ENCODE measurements at regions not wholly inside any gene's neighbourhood (a gene's known extent, or its start where the extent isn't known, plus 50 kb on each side); places are given as distances from the start of the nearest gene placed in this dataset.

GRCh38 chr6:81896525-81897503 is 144.3 kb upstream of the TENT5A start:
- no peak for ATAC-seq
- Histone ChIP-seq H3K4me1 (peaks cover 6% of the 10 kb centered on the region), H3K9me3 (no peaks in the 10 kb centered on the region), H3K27ac (no peak overlapping the region), H3K36me3 (replicated peaks in 1 of 2; ENCODE audit: insufficient read depth in 1 of 2, low read depth in 2 of 2) (no peaks in the 10 kb centered on the region), H3K4me3 (no peak overlapping the region), H3K27me3 (no peaks in the 10 kb centered on the region)
- intact Hi-C loops (cut with DNase I) = no loop called here
- WGBS, 2 donors = 73 to 84% methylated on average over 7 of the region's 7 CpGs
- no peak for DNase-seq
- TF ChIP-seq, protein P1, sequence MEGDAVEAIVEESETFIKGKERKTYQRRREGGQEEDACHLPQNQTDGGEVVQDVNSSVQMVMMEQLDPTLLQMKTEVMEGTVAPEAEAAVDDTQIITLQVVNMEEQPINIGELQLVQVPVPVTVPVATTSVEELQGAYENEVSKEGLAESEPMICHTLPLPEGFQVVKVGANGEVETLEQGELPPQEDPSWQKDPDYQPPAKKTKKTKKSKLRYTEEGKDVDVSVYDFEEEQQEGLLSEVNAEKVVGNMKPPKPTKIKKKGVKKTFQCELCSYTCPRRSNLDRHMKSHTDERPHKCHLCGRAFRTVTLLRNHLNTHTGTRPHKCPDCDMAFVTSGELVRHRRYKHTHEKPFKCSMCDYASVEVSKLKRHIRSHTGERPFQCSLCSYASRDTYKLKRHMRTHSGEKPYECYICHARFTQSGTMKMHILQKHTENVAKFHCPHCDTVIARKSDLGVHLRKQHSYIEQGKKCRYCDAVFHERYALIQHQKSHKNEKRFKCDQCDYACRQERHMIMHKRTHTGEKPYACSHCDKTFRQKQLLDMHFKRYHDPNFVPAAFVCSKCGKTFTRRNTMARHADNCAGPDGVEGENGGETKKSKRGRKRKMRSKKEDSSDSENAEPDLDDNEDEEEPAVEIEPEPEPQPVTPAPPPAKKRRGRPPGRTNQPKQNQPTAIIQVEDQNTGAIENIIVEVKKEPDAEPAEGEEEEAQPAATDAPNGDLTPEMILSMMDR (IDR thresholded peaks at IDR 0.05) = no peak
- TF ChIP-seq POLR2A (IDR thresholded peaks at IDR 0.05) = no peak

DNA sequence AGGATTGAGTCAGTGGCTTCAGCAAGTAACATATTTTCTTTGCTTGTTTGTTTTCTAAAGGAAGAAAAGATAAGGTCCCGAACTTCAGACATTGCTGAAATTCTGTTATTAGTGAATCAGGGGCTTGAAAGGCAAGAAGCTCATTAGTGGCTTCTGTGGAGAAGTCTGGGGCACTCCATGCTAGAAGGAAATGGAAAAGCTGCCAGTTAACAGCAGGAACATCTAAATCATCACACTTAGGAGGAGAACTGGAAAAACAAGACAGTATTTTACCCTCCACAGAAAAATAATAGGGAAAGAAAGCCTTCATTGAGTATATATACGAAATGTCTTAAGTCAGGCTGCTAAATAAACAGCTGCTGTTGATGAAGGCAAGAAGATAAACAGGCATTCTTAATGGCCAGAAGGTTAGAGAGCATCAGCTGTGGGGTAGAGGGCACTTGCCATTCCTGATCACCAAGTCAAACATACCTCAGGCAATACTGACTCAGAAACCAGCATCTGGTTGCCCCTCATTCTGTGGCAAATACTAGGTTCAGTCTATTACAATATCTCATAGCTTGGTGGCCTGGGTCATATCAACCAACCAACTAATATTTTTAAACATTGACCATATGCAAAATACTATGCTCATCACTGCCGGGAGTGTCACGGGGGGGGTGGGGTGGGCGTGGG is 143.2 kb upstream of the TENT5A start:
- no peaks in the 10 kb centered on the region for H3K4me1 ChIP-seq
- intact Hi-C loops (cut with DNase I) = no loop called here
- no peak overlapping the region for H3K27ac ChIP-seq
- WGBS, 2 donors = 38 to 47% methylated on average over 5 of the region's 5 CpGs
- DNase-seq (no peak), ATAC-seq (peak; percentile 41)
- no peaks in the 10 kb centered on the region for H3K36me3 ChIP-seq (replicated peaks in 1 of 2; ENCODE audit: insufficient read depth in 1 of 2, low read depth in 2 of 2)
- no peaks in the 10 kb centered on the region for H3K9me3 ChIP-seq
- TF ChIP-seq, protein P1 (IDR thresholded peaks at IDR 0.05) = no peak
- TF ChIP-seq POLR2A (IDR thresholded peaks at IDR 0.05) = no peak
- H3K27me3 ChIP-seq = no peaks in the 10 kb centered on the region
- H3K4me3 ChIP-seq = no peak overlapping the region

DNA sequence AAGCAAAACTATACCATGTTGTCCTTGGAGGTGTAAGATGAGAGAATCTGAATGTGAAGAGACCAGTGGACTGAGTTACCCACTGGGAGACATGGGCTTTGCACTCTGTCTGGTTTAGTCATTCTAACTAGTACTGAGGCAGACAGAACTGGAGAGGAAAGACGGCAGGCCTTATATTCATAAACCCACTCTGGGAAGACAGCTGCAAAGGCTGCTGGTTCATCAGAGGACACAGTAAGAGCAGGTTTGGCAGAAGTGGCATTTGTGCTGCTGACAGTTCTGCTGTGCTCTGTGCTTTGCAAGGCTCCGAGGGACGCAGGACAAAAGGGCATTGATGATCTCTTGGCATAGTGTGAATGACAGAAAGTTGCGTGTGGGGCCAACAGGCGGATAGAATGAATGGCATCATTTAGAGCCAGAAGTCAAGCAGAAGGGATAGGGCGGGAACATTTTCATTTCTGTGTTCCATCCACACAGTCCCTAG is 142.3 kb upstream of the TENT5A start:
- Histone ChIP-seq H3K9me3 (no peaks in the 10 kb centered on the region), H3K27me3 (no peaks in the 10 kb centered on the region), H3K4me3 (no peak overlapping the region), H3K4me1 (no peaks in the 10 kb centered on the region), H3K36me3 (replicated peaks in 1 of 2; ENCODE audit: insufficient read depth in 1 of 2, low read depth in 2 of 2) (no peaks in the 10 kb centered on the region), H3K27ac (peak overlapping the region in 1 of 4 donors; percentile 0)
- 41 to 54% methylated on average over 6 of the region's 6 CpGs for WGBS, 2 donors
- DNase-seq = peak in 1 of 4 donors; percentile 11
- intact Hi-C loops (cut with DNase I) = no loop called here
- TF ChIP-seq, protein P1 (IDR thresholded peaks at IDR 0.05) = no peak
- no peak for TF ChIP-seq POLR2A (IDR thresholded peaks at IDR 0.05)
- peak; percentile 38 for ATAC-seq

DNA sequence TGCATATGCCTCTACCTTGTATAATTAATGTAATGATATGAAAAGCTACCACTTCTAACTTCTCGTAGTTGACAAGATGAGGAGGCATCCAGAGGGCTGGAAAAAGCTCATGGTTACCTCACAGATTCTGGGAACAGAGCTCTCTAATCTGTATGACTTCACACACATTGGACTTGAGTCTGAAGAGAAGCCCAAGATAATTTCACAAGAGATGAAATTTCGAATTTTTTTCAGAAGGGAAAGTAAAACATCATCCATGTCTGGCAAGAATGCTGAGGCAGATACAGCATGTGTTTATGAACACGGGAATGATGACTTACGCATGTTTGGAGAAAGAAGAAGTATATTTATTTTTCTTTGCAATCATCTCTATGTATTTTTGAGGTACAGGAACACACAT is 141.8 kb upstream of the TENT5A start:
- H3K27me3 ChIP-seq = no peaks in the 10 kb centered on the region
- H3K36me3 ChIP-seq (replicated peaks in 1 of 2; ENCODE audit: insufficient read depth in 1 of 2, low read depth in 2 of 2) = no peaks in the 10 kb centered on the region
- WGBS, 2 donors = 58 to 64% methylated on average over 4 of the region's 4 CpGs
- H3K4me3 ChIP-seq = no peak overlapping the region
- no peaks in the 10 kb centered on the region for H3K9me3 ChIP-seq
- ATAC-seq (peak; percentile 53), DNase-seq (peak in 1 of 4 donors; percentile 4)
- TF ChIP-seq, protein P1 (IDR thresholded peaks at IDR 0.05) = no peak
- no peak overlapping the region for H3K27ac ChIP-seq
- no peaks in the 10 kb centered on the region for H3K4me1 ChIP-seq
- intact Hi-C loops (cut with DNase I) = no loop called here
